Colonic mucosa (tissue), 4 donors: ENCODE measurements at regions not wholly inside any gene's neighbourhood (a gene's known extent, or its start where the extent isn't known, plus 50 kb on each side); places are given as distances from the start of the nearest gene placed in this dataset.
"Not testable (repeated sequence)": the region's sequence is repeated elsewhere in the genome, so short reads cannot be mapped to it uniquely, and the experiment has no call there.

ENCODE experiments used
- DNase-seq: peaks from one replicate; pipeline ENCODE4 v3.0.0-alpha.2; 2020
- H3K27ac ChIP-seq: fragments of 200-600 bp; one replicate; pipeline ENCODE4 v1.8.0; 2021
- H3K27me3 ChIP-seq: fragments of 200-600 bp; one replicate; pipeline ENCODE4 v1.8.0; 2021
- H3K36me3 ChIP-seq: fragments of 200-600 bp; one replicate; pipeline ENCODE4 v1.8.0; 2021
- H3K4me1 ChIP-seq: fragments of 200-600 bp; one replicate; pipeline ENCODE4 v1.8.0; 2021; ENCODE audit warnings: mild to moderate bottlenecking
- H3K4me3 ChIP-seq: fragments of 200-600 bp; one replicate; pipeline ENCODE4 v1.8.0; 2021
- H3K9ac ChIP-seq, 2 donors: one replicate each; pipeline ENCODE4 v1.7.0; 2013; ENCODE audit warnings: control low read depth in 2 of 2, low read depth in 2 of 2, low read length in 2 of 2
- H3K9me3 ChIP-seq: fragments of 200-600 bp; one replicate; pipeline ENCODE4 v1.8.0; 2021
- CTCF ChIP-seq: fragments of 200-600 bp; IDR thresholded peaks from one replicate; pipeline ENCODE4 v1.8.0; 2022; ENCODE audit warnings: antibody characterized with exemption, mild to moderate bottlenecking
- intact Hi-C: fragments of 100-400 bp; cut with DNase I; formaldehyde crosslinking; loops from one replicate; pipeline ENCODE4 v1.14.1; 2022
- donor health status: healthy.
- donor health status: DM: no; HTN: no; CAD: no.
- donor health status: DM: no; HTN: no; CAD: no.

- H3K36me3 ChIP-seq = no peaks in the 10 kb centered on the region
- no peaks in the 10 kb centered on the region for H3K9me3 ChIP-seq
- no peaks in the 10 kb centered on the region for H3K4me1 ChIP-seq
- H3K27ac ChIP-seq = no peak overlapping the region
- no peaks in the 10 kb centered on the region for H3K27me3 ChIP-seq
- no peak for DNase-seq
- H3K4me3 ChIP-seq = no peak overlapping the region
- intact Hi-C loops = no loop called here
- TF ChIP-seq CTCF = no peak
- no peak overlapping the region for H3K9ac ChIP-seq
Observed at GRCh38 chr5:154540600-154540999, 62.6 kb upstream of the HAND1 start.

DNA sequence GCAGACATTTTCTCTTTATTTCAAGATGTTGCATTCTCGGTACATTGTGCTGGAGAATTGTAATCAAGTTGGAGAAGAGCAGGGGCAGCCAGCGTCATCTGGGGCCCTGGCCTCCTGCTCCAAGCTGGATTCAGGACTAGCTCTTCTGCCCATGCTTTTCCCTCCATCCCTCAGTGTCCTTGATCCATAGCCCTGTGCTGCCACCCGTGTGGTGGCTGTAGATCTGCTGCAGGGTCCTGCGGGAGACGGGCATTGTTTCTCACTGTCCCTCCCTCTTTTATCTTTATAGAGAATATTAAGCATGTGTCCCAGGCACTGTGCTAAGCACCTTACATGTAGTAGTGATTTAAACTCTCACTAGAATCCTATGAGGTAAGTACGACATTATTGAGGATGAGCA, 60.5 kb upstream of the HAND1 start:
- no peak for TF ChIP-seq CTCF
- intact Hi-C loops = no loop called here
- Histone ChIP-seq H3K36me3 (no peaks in the 10 kb centered on the region), H3K27ac (no peak overlapping the region), H3K9me3 (no peaks in the 10 kb centered on the region), H3K27me3 (no peaks in the 10 kb centered on the region), H3K9ac (no peak overlapping the region), H3K4me3 (no peak overlapping the region), H3K4me1 (no peaks in the 10 kb centered on the region)
- DNase-seq = no peak

GRCh38 chr5:154536439-154536838, 58.4 kb upstream of the HAND1 start:
- H3K9ac ChIP-seq, H3K36me3 ChIP-seq, H3K4me3 ChIP-seq, DNase-seq, H3K27ac ChIP-seq, intact Hi-C loops, H3K4me1 ChIP-seq, H3K27me3 ChIP-seq, H3K9me3 ChIP-seq: not testable (repeated sequence)

DNA sequence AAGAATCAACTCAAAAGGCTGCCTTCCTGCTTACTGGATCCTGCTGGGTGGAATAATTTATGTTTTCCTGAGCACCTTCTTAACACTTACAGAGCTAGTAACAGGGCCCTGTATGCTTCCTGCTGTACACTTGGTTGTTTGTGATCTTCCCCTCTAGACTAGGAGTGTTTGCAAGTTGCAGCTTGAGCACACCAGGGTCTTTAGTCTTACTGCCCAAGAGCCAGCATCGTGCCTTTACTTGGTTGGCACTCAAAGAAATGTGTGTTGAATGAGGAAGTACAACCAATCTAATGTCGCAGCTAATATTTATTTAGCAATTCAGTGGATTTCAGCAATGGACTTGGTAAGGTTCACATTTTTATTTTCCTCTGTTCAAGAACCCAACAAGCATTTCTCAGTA, 57.5 kb upstream of the HAND1 start:
- no peak overlapping the region for H3K4me3 ChIP-seq
- H3K27me3 ChIP-seq = no peaks in the 10 kb centered on the region
- no peak overlapping the region for H3K9ac ChIP-seq
- no peaks in the 10 kb centered on the region for H3K9me3 ChIP-seq
- no peaks in the 10 kb centered on the region for H3K4me1 ChIP-seq
- intact Hi-C loops = no loop called here
- no peak overlapping the region for H3K27ac ChIP-seq
- no peak for TF ChIP-seq CTCF
- DNase-seq = no peak
- no peaks in the 10 kb centered on the region for H3K36me3 ChIP-seq

DNA sequence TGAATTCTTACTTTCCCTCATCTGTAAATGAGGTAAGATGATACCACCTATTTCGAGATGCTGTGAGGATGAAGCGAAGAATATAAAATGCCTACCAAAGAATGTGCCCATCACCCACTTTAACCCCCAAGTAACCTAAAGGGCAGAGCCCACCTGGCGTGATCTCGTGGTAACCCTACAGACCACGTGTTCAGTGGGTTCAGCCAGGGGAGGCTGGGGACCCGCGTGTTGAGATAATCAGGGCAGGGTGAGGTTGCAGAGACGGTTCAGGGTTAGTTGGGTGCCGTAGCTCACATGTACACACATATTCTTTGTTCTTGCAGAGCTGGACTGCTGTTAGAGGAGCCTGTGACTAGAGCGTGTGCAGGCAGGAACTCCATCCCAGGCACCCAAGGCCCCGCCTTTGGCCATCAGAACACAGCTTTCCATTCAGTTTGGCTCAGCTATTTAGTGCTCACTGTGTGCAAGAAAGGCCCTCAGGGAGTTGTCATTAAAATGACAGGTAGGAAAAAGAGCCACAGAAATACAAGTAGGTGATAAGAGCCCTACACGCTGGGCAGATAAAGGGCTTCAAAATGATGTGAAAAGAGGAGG, 56.5 kb upstream of the HAND1 start:
- Histone ChIP-seq H3K27ac (no peak overlapping the region), H3K9ac (no peak overlapping the region), H3K27me3 (no peaks in the 10 kb centered on the region), H3K9me3 (no peaks in the 10 kb centered on the region), H3K4me1 (no peaks in the 10 kb centered on the region), H3K36me3 (no peaks in the 10 kb centered on the region), H3K4me3 (no peak overlapping the region)
- TF ChIP-seq CTCF = no peak
- DNase-seq = no peak
- intact Hi-C loops = no loop called here

DNA sequence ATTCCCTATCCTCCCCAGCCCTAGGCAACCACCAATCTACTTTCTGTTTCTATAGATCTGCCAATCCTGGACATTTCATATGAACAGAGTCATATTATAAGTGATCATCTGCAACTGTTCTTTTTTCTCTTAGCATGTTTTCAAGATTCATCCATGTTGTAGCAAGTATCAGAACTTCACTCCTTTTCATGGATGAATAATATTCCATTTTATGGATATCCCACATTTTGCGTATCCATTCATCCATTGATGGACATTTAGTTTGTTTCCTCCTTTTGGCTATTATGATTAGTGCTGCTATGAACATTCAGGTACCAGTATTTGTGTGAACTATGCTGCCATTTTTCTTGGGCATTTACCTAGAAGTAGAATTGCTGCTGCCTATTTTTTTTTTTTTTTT, 51.3 kb upstream of the HAND1 start:
- H3K9ac ChIP-seq = no peak overlapping the region
- no peaks in the 10 kb centered on the region for H3K36me3 ChIP-seq
- H3K9me3 ChIP-seq = no peaks in the 10 kb centered on the region
- H3K4me1 ChIP-seq = no peaks in the 10 kb centered on the region
- no peak for DNase-seq
- no peaks in the 10 kb centered on the region for H3K27me3 ChIP-seq
- H3K27ac ChIP-seq = no peak overlapping the region
- TF ChIP-seq CTCF = no peak
- intact Hi-C loops = no loop called here
- no peak overlapping the region for H3K4me3 ChIP-seq
